ENCODE measurements at regions not wholly inside any gene's neighbourhood (a gene's known extent, or its start where the extent isn't known, plus 50 kb on each side); places are given as distances from the start of the nearest gene placed in this dataset.

- DNase-seq, result no peak
Observed at GRCh38 chr22:48517039-48518030, 1310.3 kb downstream of the BRD1 start.

- no peak for DNase-seq
Observed at GRCh38 chr22:48516571-48516970, 1311.1 kb downstream of the BRD1 start.

DNA sequence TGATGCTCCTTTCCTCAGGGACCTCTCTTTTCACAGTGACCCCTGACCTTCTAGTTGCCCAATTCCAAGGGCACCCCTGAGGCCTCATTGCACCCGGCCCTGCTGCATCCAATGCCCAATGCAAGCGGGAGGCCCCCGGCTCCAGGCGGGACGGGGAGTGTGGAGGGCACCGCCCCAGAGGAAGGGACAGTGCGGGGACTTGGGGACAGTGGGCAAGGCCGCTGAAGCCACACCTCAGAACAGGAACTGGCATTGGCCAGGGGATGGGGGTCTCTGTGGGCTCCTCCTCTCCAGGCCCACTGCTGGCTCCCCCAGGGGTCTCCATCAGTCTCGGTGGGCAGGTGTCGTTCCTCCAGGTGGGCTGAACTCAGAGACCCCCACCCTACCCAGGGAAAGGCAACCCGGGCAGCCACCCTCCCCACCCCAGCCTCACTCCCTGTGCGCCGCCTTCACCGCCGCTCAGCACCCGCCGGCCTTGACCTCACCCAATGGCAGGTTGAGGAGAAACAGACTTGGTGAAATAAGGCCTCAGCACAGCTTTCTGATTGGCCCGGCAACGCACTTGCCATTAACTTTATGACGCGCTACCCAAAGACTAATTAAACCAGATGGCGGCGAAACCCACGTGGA is 1312.0 kb downstream of the BRD1 start:
- no peak for DNase-seq

GRCh38 chr22:48513929-48514328 is 1313.7 kb downstream of the BRD1 start:
- DNase-seq, result no peak

DNA sequence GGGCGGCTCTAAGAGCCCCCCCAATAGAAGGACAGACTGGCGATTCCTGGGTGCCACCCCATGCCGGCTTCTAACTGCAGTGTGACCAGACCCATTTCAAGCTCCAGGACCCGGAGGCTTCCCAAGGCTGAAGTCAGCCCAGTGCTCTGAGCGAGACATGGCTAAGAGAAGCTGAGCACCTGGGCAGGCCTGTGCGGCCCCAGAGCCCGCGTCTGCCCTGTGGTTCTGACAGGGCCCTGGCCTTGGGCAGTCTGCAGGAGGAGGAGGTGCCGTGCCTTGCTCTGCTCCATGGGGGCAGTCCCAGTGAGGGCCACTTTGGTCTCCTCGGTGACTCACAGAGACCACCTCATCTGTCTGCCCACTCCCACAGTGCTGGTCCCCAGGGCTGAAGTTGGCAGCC is 1314.2 kb downstream of the BRD1 start:
- DNase-seq, result no peak

DNA sequence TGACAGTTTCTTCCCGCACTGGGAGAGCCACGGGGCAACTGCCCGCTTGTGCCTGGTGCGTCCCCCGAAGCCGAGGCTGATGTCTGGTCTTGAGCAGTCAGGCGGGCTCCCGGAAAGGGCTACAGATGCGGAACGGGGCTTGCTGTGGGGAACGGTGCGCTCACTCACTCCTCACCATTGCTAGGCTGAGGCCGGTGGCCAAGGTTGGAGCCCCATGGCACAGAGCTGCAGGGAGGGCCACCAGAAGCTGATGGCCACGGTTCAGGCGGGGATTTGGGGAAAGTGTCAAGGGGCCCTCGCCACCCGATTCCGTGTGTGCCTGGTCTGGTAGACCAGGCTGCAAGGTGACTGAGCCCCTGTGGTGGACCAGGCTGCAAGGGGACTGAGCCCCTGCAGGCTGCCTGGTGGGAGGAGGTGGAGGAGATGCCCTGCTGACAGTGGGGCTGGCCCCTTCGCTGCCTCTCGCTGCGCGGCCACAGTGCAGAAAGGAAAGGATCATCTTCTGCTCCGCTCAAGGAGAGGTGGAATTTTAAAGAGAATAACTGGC is 1315.8 kb downstream of the BRD1 start:
- no peak for DNase-seq

GRCh38 chr22:48511211-48511610 is 1316.5 kb downstream of the BRD1 start:
- DNase-seq, result no peak

- DNase-seq, result no peak
Observed at GRCh38 chr22:48510599-48510998, 1317.1 kb downstream of the BRD1 start.

DNA sequence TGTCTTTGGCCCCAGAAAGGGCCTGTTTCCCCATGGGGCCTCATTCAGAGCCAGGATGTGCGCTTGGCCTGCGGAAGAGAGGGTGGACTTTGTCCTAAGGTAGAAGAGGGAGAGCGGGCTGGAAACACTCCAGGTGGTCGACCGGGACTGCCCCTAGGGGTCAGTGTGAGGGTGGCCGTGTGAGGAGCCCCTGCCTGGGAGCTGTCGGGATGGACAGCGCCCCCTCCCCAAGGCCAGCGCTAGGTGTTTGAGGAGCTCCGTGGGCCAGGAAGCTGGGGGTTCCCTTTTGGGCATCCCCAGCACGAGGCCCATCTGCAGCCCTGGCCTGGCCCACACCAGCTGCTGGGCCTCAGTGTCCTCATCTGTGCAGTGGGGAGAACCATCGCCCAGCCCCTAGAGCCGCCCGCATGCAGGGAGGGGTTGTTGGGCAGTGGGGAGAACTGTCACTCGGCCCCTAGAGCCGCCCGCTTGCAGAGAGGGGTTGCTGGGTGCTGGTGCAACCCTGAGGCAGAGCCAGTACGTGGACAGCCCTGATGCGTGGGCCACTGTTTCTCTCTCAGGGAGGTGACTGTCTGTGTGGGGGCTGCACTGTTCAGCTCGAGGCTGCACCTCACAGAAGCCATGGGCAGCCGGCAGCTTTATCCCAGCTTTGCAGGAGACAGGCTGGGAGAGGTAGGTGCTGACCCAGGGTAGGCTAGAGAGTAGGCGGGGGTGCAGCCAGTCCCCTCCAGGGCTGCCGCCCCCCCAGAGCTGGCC is 1319.9 kb downstream of the BRD1 start:
- no peak for DNase-seq

DNA sequence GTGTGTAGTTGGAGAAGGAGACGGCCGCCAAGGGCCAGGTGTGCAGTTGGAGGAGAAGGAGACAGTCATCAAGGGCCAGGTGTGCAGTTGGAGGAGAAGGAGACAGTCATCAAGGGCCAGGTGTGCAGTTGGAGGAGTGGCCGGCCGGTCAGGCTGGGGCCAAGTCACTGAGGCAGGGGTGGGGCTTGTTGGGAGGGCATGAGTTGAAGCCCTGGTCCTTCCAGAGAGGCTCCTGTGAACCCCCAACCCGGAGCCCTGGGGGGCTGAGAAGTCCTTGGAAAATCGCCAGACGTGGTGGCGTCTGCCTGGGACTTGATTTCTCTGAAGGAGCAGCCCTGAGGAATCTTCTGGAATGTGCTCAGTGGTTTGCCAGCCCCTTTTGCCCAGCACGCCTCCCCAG is 1320.5 kb downstream of the BRD1 start:
- DNase-seq, result no peak

GRCh38 chr22:48506506-48507145 is 1321.0 kb downstream of the BRD1 start:
- DNase-seq, result no peak

DNA sequence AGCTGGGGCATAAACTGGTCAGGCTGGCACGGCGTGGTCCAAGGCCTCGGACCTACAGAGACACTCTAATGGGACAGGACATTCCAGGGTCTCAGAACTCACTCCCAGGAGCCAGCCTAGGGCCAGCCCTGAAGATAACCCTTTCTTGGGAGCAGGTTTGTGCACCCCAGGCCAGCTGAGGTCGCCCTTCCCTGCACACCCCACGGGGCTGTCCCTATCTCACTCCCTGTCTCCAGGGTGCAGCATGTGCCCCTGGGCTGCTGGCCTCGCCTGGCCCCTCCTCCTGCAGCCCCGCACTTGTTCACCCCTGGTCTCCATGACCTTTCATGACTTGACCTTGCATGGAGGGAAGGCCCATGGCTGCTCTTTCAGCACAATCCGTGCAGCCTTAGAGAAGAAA is 1321.8 kb downstream of the BRD1 start:
- no peak for DNase-seq

- no peak for DNase-seq
Observed at GRCh38 chr22:48504519-48505140, 1323.0 kb downstream of the BRD1 start.

GRCh38 chr22:48503876-48504275 is 1323.8 kb downstream of the BRD1 start:
- no peak for DNase-seq

DNA sequence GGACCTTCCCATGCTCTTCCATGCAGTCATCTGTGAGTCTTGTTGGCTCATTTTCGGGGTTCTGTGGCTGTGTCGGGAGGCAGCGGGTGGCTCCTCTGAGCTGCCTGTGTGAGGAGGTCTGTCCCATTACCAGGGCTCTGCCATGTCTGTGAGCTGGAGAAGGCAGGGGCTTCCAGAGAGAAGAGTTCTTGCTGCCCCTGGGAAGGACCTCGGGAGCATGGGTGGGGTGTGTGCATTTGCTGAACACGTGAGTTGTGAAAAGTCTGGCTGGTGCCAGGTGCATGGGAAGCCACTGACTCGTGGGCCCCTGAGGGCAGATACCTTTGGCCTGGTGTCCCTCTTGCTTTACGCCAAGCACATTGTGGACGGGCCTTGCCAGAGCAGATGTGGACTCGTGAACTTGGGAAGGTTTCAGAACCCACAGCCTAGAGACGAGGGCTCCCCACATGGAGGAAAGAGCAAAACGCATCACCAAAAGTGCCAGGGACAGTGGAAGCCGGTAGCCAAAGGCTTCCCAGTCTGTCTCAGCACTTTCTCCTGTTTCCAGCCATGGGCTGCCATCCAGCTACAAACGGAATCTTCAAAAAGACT is 1324.5 kb downstream of the BRD1 start:
- no peak for DNase-seq

GRCh38 chr22:48501231-48501750 is 1326.4 kb downstream of the BRD1 start:
- no peak for DNase-seq

- DNase-seq, result no peak
Observed at GRCh38 chr22:48500471-48501230, 1327.0 kb downstream of the BRD1 start.

- no peak for DNase-seq
Observed at GRCh38 chr22:48499456-48500425, 1327.9 kb downstream of the BRD1 start.

DNA sequence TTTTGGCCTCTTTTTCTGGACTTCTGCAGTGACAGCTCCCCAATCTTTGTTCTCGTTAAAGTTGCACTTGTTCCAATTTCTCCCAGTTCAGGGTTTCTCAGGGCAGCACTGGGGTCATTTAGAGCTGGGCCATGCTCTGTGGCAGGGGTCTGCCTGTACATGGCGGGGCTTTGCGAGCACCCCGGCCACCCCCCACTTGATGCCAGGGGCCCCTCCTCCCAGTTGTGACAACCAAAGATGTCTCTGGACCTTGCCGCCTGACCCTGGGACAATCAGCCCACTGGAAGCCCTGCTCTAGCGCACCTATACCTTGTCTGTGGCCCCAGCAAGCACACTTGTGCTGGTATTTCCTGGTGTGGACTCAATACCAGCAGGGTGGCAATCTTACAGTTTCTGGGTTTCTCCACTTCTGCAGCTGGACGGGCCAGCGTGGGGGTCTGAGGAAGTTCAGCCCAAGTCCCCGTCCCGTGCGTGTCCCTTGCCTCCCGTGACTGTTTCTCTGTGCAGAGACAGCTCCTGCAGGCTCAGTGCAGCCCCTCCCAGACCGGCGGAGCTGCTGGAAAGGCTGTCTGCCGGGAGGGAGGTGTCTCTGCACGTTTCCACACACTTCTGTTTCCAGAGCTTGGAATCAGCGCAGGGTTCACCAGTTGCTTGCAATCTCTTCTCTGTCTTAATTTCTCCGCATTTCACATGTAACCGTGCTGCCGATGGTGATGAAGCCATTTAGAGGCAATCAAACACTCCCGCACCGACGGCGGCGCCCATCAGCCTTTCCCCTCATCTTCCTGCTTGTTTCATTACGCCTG is 1328.9 kb downstream of the BRD1 start:
- DNase-seq, result no peak

All from CD4-positive, alpha-beta T cell treated with Interleukin-21 for 1 hour (primary cell).